CD1c-positive myeloid dendritic cell (primary cell): ENCODE measurements at regions not wholly inside any gene's neighbourhood (a gene's known extent, or its start where the extent isn't known, plus 50 kb on each side); places are given as distances from the start of the nearest gene placed in this dataset.

Experiments used
- DNase-seq: peaks from one replicate; pipeline ENCODE4 v3.0.0-alpha.2; 2016; ENCODE audit errors: extremely low spot score

DNA sequence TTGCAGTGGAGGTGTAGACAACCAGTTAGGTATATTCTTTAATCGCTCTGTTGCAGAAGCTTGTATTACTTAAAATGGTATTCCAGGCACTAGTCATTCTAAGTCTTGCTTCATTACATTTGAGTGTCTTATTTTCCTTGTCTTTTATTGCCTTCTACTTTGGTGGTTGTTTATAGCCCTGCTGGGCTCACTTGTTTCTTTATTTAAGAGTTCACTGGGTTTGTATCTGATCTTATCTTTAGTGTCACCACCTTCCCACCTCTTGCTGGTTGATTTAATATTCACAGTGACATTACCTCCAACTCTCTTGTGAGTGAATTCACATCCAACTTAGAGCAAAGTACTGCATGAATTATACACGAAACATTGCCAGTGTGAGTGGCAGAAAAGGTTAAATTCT is 83.6 kb upstream of the BNC2 start:
- no peak for DNase-seq

DNA sequence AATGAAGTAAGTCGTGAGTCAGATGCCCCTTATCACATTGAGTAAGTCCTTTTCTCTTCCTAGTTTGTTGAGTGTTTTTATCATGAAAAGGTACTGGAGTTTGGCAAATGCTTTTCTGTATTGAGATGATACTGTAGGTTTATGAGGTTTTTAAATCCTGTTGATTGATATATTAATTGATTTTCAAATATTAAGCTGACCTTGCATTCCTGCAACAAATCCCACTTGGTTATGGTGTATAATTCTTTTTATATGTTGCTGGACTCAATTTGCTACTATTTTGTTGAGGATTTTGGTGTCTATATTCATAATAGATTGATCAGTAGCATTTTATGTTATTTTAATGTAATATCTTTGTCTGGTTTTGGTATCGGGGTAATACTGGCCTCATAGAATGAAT is 81.0 kb upstream of the BNC2 start:
- no peak for DNase-seq

DNA sequence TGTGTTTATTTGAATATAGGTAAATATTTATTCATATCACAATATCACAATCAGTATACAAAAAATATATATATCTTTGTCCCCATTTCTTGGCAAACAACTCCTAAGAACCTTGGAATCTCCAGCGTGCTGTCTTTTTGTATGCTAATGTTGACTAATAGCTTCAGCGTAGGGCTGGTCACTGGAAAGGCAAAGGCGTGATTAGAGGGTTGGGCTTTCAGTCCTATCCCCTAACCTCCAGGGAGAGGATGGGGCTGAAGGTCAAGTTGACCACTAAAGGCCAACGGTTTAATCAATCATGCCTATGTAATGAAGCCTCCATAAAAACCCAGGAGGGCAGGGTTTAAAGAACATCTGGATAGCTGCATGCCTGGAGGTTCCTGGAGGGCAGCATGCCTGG is 79.6 kb upstream of the BNC2 start:
- DNase-seq = no peak

DNA sequence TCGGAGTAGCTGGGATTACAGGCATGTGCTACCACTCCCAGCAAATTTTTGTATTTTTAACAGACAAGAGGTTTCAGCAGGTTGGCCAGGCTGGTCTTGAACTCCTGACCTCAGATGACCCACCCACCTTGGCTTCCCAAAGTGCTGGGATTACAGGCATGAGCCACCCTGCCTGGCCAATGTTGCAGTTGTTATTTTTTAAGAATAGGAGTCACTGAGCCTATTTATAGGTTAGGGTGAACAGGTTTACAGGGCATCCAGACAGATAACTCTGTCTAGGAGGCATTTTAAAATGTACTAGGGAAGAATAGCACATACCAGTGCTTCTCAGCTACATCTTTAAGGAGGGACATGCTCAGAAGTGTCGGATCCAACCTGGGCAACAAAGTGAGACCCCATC is 60.1 kb upstream of the BNC2 start:
- no peak for DNase-seq

DNA sequence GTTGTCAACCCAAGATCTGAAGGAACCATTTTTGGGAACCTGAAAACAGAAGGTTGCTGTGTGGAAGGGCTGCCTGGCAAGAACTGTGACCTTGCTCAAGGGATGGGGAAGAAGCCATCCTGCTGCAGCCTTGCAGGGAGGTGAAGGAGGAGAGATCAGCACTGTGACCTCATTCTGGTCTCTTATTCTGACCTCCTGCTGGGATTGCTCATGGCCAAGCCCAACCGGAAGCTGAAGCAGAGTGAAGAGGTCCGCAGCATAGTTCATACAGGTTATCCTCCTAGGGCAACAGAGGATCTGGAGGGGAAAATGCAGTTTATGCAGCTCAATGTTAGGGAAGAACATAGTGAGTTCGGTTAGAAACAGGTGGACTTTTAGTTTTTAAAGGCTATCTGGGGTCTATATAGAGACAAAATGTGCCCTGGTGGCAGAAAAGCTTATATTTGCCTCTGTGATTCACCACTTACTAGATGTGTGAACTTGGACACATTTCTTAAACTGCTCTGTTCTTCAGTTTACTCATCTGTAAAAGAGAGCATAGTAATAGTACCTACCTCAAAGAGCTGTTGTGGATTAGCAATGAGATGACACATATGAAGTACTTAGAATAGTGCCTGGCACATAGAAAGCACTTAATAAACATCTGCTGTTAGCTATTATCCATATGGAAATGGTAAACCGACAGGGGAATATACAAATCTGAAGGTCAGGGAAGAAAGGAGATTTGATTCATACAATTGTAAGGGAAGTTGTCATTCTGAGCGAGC is 57.9 kb upstream of the BNC2 start:
- DNase-seq = no peak

DNA sequence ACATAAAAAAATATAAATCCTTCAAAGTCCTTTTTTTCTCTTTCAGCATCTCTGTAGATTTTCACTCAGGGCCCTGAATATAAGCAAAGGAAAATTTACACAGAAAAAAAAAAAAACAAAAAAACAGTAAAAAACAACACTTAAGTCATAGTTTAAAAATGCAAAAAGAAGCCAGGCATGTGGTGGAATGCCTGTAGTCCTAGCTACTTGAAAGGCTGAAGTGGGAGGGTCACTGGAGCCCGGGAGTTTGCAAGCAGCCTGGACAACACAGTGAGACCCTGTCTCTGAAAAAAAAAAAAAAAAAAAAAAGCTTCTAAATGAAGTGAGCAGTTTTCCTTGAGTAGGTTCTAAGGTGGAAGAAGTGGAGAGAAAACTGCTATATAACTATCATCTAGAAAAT is 55.0 kb upstream of the BNC2 start:
- DNase-seq = no peak

DNA sequence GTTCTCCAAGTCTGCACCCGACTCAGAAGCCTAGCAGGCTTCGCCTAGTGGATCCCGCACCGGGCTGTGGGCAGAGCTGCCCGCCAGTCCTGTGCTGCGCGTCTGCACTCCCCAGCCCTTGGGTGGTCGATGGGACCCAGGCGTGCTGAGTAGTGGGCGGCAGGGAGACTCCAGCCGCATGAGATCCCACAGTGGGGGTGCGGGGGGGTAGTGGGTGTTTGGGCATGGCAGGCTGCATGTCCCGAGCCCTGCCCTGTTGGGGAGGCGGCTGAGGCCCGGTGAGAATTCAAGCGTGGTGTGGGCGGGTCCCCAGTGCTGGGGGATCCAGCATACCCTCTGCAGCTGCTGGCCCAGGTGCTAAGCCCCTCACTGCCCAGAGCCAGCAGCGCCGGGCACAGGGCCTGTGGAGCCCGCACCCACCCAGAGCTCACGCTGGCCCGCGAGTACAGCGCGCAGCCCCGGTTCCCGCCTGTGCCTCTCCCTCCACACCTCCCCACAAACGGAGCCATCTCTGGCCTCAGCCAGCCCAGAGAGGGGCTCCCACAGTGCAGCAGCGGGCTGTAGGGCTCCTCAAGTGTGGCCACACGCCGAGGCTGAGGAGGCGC is 53.9 kb upstream of the BNC2 start:
- no peak for DNase-seq

DNA sequence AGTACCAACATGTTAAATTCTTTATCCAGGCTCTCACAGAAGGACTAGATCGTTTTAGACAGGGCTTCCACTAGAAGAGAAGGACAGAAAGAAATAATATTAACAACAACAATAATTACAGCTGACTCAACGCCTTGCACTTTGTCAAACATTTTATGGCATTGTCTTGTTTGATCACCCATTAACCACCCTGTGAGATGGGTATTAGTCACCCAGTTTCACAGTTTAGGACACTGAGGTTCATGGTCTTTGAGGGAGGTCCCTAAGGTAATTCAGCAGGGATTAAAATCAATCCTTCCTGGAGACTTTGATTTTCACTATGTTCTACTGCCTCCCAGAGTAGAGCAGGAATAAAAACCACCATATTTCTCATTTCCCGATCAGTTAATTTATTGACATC is 51.4 kb upstream of the BNC2 start:
- no peak for DNase-seq
